Choroid plexus epithelial cell (primary cell): ENCODE measurements at regions not wholly inside any gene's neighbourhood (a gene's known extent, or its start where the extent isn't known, plus 50 kb on each side); places are given as distances from the start of the nearest gene placed in this dataset.

Source experiments
- DNase-seq: peaks from one replicate; pipeline ENCODE4 v3.0.0-alpha.2; 2010; ENCODE audit warnings: low read depth
- H3K4me3 ChIP-seq: 2 replicates; pipeline ENCODE4 v1.5.1; 2011; ENCODE audit warnings: low read depth, mild to moderate bottlenecking, control low read depth, low read length, moderate library complexity
- CTCF ChIP-seq: conservative IDR thresholded peaks from 2 replicates; pipeline ENCODE4 v1.5.1; 2011; ENCODE audit warnings: low read depth, mild to moderate bottlenecking, control low read depth, inconsistent platforms, low read length, moderate library complexity

DNA sequence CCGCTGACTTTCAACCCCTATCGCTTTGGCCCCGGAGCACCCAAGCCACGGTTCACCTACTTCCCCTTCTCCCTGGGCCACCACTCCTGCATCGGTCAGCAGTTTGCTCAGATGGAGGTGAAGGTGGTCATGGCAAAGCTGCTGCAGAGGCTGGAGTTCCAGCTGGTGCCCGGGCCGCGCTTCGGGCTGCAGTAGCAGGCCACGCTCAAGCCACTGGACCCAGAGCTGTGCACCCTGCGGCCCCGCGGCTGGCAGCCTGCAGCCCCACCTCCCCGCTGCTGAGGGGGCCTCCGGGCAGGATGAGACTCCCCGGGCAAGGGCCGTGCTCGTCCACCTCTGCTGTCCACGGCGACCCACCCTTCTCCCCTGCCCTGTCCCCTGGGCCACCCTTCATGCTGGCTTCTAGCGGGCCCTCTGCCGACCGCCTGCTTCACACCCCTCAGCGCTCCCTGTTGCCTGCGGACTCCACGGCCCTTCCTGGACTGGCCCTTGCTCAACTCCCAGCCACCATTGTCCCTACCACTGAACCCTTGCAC lies 92.2 kb upstream of the TRABD2B start:
- H3K4me3 ChIP-seq = no peak overlapping the region
- DNase-seq = no peak
- TF ChIP-seq CTCF = no peak

- no peak for TF ChIP-seq CTCF
- no peak for DNase-seq
- no peak overlapping the region for H3K4me3 ChIP-seq
Measured at GRCh38 chr1:48084826-48085225, 87.6 kb upstream of the TRABD2B start.

DNA sequence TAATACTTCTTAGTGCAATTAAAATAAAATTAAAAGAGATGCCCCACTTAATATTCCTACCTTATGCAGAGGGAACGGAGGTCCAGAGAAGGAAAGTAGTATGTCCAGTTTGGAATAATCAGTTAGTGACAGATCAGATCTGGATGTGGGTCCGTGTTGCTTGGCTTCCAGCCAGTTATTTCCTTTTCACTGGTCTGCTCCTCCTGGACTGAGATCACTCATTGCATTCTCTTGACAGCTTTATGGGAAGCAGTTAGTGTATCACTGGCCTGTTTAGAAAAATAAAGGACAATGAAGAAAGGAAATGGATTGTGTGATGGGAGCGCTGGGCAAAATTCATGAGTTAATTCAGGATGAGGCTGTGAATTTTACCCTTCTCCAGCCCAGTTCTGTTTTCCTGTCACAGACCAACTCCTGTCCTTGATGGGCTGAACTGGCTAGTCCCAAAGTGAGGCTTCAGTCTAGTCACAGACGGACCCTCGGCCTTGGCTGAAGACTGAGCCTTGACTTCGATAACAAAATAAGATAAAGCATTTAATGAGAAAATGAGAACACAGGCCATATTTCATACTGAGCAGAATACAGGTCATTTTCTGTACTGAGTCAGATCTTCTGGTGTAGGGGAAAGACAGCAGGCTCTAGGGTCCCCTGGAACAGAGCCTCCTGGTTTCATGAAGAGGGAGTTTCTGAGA lies 85.2 kb upstream of the TRABD2B start:
- no peak for DNase-seq
- no peak overlapping the region for H3K4me3 ChIP-seq
- TF ChIP-seq CTCF = no peak

- no peak for DNase-seq
- H3K4me3 ChIP-seq = no peak overlapping the region
- no peak for TF ChIP-seq CTCF
Measured at GRCh38 chr1:48080331-48081255, 83.4 kb upstream of the TRABD2B start.

DNA sequence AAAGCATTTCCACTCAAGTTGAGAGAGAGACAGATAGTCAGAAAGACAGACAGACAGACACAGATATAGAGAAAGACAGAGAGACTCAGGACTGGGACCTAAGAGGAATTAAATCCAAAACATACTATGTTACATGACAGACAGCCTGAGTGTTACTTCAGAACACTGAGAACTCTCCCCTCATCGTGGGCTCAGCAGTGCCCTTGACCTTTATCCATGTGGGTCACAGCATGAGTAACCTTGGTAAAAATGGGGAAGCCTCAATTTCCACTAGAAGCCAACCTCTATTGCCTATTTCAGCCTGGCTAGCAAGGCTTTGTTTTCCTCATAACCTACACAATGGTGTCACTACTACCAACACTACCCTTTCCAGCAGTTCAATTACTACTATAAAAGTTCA lies 81.9 kb upstream of the TRABD2B start:
- H3K4me3 ChIP-seq = no peak overlapping the region
- DNase-seq = no peak
- TF ChIP-seq CTCF = no peak

- DNase-seq = peak; percentile 45
- no peak overlapping the region for H3K4me3 ChIP-seq
- no peak for TF ChIP-seq CTCF
Measured at GRCh38 chr1:48077795-48078222, 80.6 kb upstream of the TRABD2B start.
